SK-N-SH (cell line): ENCODE measurements at regions not wholly inside any gene's neighbourhood (a gene's known extent, or its start where the extent isn't known, plus 50 kb on each side); places are given as distances from the start of the nearest gene placed in this dataset.

Experiments
- CTCF ChIA-PET: fragments of 300-600, 350-600 bp; formaldehyde crosslinking; extraction: SDS; loops from one replicate; lab custom pipeline; 2021; lab: Yijun Ruan, JAX
- POLR2A ChIA-PET: fragments of 350-600 bp; sonication (Branson Sonifier 250); formaldehyde crosslinking; extraction: SDS; loops from one replicate; lab custom pipeline; 2020; ENCODE audit warnings: antibody characterized with exemption, inconsistent platforms; lab: Yijun Ruan, JAX
- DNase-seq: peaks from one replicate; pipeline ENCODE4 v3.0.0; 2012
- H2AFZ ChIP-seq: fragments of 200-600 bp; sonication (generic); 2 replicates; pipeline ENCODE4 v1.8.1; 2016; ENCODE audit warnings: antibody characterized with exemption, mild to moderate bottlenecking, low read depth
- H3F3A ChIP-seq: fragments of 200-600 bp; sonication (generic); replicated peaks from 2 replicates; pipeline ENCODE3; 2016; ENCODE audit warnings: antibody characterized with exemption, mild to moderate bottlenecking; ENCODE audit not compliant: insufficient read depth
- H3K27ac ChIP-seq, 2 experiments: fragments of 200-500 bp in 1 of 2; fragments of 200-600 bp in 1 of 2; sonication (Bioruptor generic) in 1 of 2; sonication (generic), shearing (Covaris generic) in 1 of 2; 2 replicates each; pipeline versions ENCODE4 v1.5.1 to v1.6.1; 2014 to 2016; ENCODE audit warnings: low read depth in 2 of 2, inconsistent platforms in 1 of 2, low read length in 1 of 2, mild to moderate bottlenecking in 1 of 2, mixed read lengths in 1 of 2
- H3K27me3 ChIP-seq: fragments of 200-600 bp; sonication (generic), shearing (Covaris generic); 2 replicates; pipeline ENCODE4 v1.6.1; 2016; ENCODE audit warnings: mixed run types; ENCODE audit not compliant: insufficient read depth
- H3K36me3 ChIP-seq, 2 experiments: fragments of 200-500 bp in 1 of 2; fragments of 200-600 bp in 1 of 2; sonication (Bioruptor generic) in 1 of 2; sonication (generic) in 1 of 2; replicated peaks in 1 of 2; 2 replicates each; pipeline versions ENCODE3 to v1.5.1; 2014 to 2016; ENCODE audit warnings: low read length in 1 of 2, mild to moderate bottlenecking in 1 of 2; ENCODE audit not compliant: insufficient read depth in 2 of 2, control insufficient read depth in 1 of 2
- H3K4me1 ChIP-seq, 2 experiments: fragments of 200-500 bp in 1 of 2; fragments of 200-600 bp in 1 of 2; sonication (Bioruptor generic) in 1 of 2; sonication (generic), shearing (Covaris generic) in 1 of 2; 2 replicates each; pipeline versions ENCODE4 v1.5.1 to v1.6.1; 2014 to 2016; ENCODE audit warnings: low read depth in 1 of 2, low read length in 1 of 2, mixed run types in 1 of 2; ENCODE audit not compliant: insufficient read depth in 2 of 2, control insufficient read depth in 1 of 2
- H3K4me2 ChIP-seq: fragments of 200-600 bp; sonication (generic), shearing (Covaris generic); 2 replicates; pipeline ENCODE4 v1.6.1; 2017; ENCODE audit warnings: mixed run types
- H3K4me3 ChIP-seq, 2 experiments: fragments of 200-500 bp in 1 of 2; fragments of 200-600 bp in 1 of 2; sonication (Bioruptor generic) in 1 of 2; sonication (generic), shearing (Covaris generic) in 1 of 2; 2 replicates each; pipeline versions ENCODE4 v1.5.1 to v1.8.1; 2014 to 2016; ENCODE audit warnings: low read depth in 2 of 2, inconsistent platforms in 1 of 2, low read length in 1 of 2, mild to moderate bottlenecking in 1 of 2, mixed read lengths in 1 of 2, moderate library complexity in 1 of 2
- H3K79me2 ChIP-seq: fragments of 200-600 bp; sonication (generic); 2 replicates; pipeline ENCODE4 v1.8.1; 2017; ENCODE audit warnings: mild to moderate bottlenecking; ENCODE audit not compliant: insufficient read depth
- H3K9ac ChIP-seq: fragments of 200-600 bp; sonication (generic); 2 replicates; pipeline ENCODE4 v1.6.1; 2017; ENCODE audit warnings: mixed run types
- H3K9me2 ChIP-seq: fragments of 200-600 bp; sonication (generic); 2 replicates; pipeline ENCODE4 v1.6.1; 2017; ENCODE audit warnings: mixed run types
- H3K9me3 ChIP-seq: fragments of 200-600 bp; sonication (generic); 2 replicates; pipeline ENCODE4 v1.6.1; 2017; ENCODE audit warnings: mixed run types, mild to moderate bottlenecking, moderate library complexity
- H4K20me1 ChIP-seq: fragments of 200-600 bp; sonication (generic); 2 replicates; pipeline ENCODE4 v1.6.1; 2017; ENCODE audit warnings: mild to moderate bottlenecking, mixed run types; ENCODE audit not compliant: insufficient read depth
- CHD2 ChIP-seq: fragments of 150-350 bp; IDR thresholded peaks from 2 replicates; pipeline ENCODE4 v1.6.1; 2018; ENCODE audit warnings: low read length; ENCODE audit not compliant: partially characterized antibody
- ELF1 ChIP-seq: IDR thresholded peaks from 2 replicates; pipeline ENCODE4 v1.4.0; 2012
- EP300 ChIP-seq, 2 experiments: IDR thresholded peaks; 2 replicates each; pipeline versions ENCODE4 v1.4.0 to v1.6.1; 2012; ENCODE audit warnings: borderline replicate concordance in 1 of 2, low read depth in 1 of 2, low read length in 1 of 2
- FOSL2 ChIP-seq: IDR thresholded peaks from 2 replicates; pipeline ENCODE4 v1.4.0; 2012; ENCODE audit warnings: low read depth, mild to moderate bottlenecking, moderate library complexity, borderline replicate concordance
- GABPA ChIP-seq: IDR thresholded peaks from 2 replicates; pipeline ENCODE4 v1.4.0; 2012; ENCODE audit warnings: low read depth, mild to moderate bottlenecking
- GATA2 ChIP-seq: sonication (generic); formaldehyde crosslinking; IDR thresholded peaks from 2 replicates; pipeline ENCODE4 v1.5.0; 2020; ENCODE audit warnings: mild to moderate bottlenecking, missing genetic modification reagents
- MAX ChIP-seq: IDR thresholded peaks from 2 replicates; pipeline ENCODE4 v1.4.0; 2012; ENCODE audit warnings: low read depth
- MEF2A ChIP-seq: IDR thresholded peaks from 2 replicates; pipeline ENCODE4 v1.4.0; 2012; ENCODE audit warnings: low read depth, borderline replicate concordance
- MXI1 ChIP-seq: IDR thresholded peaks from 2 replicates; pipeline ENCODE4 v1.6.1; 2012; ENCODE audit warnings: mild to moderate bottlenecking, low read depth, low read length, improper control_type of control experiment
- NFIC ChIP-seq: IDR thresholded peaks from 2 replicates; pipeline ENCODE4 v1.4.0; 2012; ENCODE audit warnings: borderline replicate concordance
- PBX3 ChIP-seq: IDR thresholded peaks from 2 replicates; pipeline ENCODE4; 2012
- RAD21 ChIP-seq: IDR thresholded peaks from 2 replicates; pipeline ENCODE4 v1.6.1; 2012; ENCODE audit warnings: mild to moderate bottlenecking, low read length
- RCOR1 ChIP-seq: fragments of 150-350 bp; IDR thresholded peaks from 2 replicates; pipeline ENCODE4 v1.6.1; 2017; ENCODE audit warnings: antibody characterized with exemption, low read length
- RFX5 ChIP-seq: IDR thresholded peaks from 2 replicates; pipeline ENCODE4 v1.6.1; 2012; ENCODE audit warnings: mild to moderate bottlenecking, improper control_type of control experiment, low read length
- RXRA ChIP-seq: IDR thresholded peaks from 2 replicates; pipeline ENCODE4 v1.4.0; 2012; ENCODE audit warnings: low read depth, mild to moderate bottlenecking, borderline replicate concordance
- SIN3A ChIP-seq: IDR thresholded peaks from 2 replicates; pipeline ENCODE4 v1.6.1; 2012; ENCODE audit warnings: low read depth, mild to moderate bottlenecking, low read length, moderate library complexity, borderline replicate concordance
- SMC3 ChIP-seq: IDR thresholded peaks from 2 replicates; pipeline ENCODE4 v1.6.1; 2012; ENCODE audit warnings: low read depth, low read length, improper control_type of control experiment
- TCF12 ChIP-seq: IDR thresholded peaks from 2 replicates; pipeline ENCODE4 v1.4.0; 2012
- TEAD4 ChIP-seq: IDR thresholded peaks from 2 replicates; pipeline ENCODE4 v1.4.0; 2012; ENCODE audit warnings: mild to moderate bottlenecking, borderline replicate concordance; ENCODE audit not compliant: insufficient read depth
- YY1 ChIP-seq: IDR thresholded peaks from 2 replicates; pipeline ENCODE4 v1.4.0; 2012; ENCODE audit warnings: low read depth, mild to moderate bottlenecking
- whole genome bisulfite sequencing: methylation state at CpG from one replicate; pipeline ENCODE4 v1.1.6; 2017; ENCODE audit warnings: low lambda C conversion rate; 5-methylcytosine and 5-hydroxymethylcytosine counted together
- TF ChIP-seq, protein P1 (sequence below): fragments of 150-350 bp; IDR thresholded peaks from 2 replicates; pipeline ENCODE4 v1.6.1; 2017; ENCODE audit warnings: antibody characterized with exemption, low read length, low read depth, borderline replicate concordance
- TF ChIP-seq, protein P2 (sequence below): IDR thresholded peaks from 2 replicates; pipeline ENCODE4 v1.4.0; 2012; ENCODE audit warnings: low read depth, borderline replicate concordance
- TF ChIP-seq, protein P3 (sequence below): IDR thresholded peaks from 2 replicates; pipeline ENCODE4 v1.4.0; 2012; ENCODE audit warnings: low read depth, borderline replicate concordance

DNA sequence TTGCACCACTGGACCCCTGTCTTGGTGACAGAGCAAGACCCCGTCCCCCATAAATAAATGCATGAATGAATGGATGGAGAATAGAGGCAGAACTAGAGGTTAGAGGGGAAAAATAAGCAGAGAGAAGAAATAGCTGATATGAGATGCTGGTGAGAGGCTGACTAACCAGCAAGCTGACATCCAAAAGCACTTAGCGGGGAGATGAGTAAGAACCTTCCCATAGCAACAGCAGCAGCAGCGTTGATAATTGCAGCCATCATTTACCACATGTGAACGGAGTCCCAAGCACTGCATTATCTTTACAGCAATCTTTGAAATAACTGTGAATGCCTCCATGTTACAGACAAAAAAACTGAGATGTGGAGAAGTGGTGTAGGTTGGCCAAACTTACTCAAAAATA, 777.3 kb upstream of the EEF2KMT start (continued):
- TF ChIP-seq, protein P1, sequence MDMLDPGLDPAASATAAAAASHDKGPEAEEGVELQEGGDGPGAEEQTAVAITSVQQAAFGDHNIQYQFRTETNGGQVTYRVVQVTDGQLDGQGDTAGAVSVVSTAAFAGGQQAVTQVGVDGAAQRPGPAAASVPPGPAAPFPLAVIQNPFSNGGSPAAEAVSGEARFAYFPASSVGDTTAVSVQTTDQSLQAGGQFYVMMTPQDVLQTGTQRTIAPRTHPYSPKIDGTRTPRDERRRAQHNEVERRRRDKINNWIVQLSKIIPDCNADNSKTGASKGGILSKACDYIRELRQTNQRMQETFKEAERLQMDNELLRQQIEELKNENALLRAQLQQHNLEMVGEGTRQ, result no peak
- TF ChIP-seq MAX (no peak), PBX3 (no peak), GATA2 (CRISPR knock-in tag) (no peak), ELF1 (no peak), RAD21 (no peak)
- TF ChIP-seq, all 33 proteins: peak for 0

DNA sequence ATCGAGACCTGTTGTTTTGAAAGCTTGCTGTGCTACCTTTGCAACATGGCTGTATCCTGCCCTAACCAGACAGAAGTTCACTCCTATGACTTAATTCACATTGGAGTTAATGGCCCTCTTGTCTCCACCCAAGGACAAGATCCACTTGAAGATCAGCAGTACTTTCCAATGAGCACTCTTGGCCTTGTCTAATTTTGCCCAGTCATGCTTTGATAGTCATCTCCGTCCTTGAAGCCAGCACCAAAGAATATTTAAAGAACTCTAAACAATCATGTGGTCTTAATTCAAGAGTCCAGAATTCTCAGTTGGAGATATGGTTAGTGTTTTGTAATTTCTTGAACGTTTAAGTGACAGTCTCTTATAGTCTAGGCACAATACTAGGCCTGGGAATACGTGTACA, 775.6 kb upstream of the EEF2KMT start:
- no peaks in the 10 kb centered on the region for H3K36me3 ChIP-seq
- no peaks in the 10 kb centered on the region for H3K9me2 ChIP-seq
- H3K4me3 ChIP-seq, result no peak overlapping the region
- ChIA-PET CTCF (interaction anchor here (0.6 kb wide), 1 partner anchor 208 kb away, joined by 4 read pairs; no protein-coding TSS in a partner anchor), POLR2A (no interaction called here)
- H3K27me3 ChIP-seq, result no peaks in the 10 kb centered on the region
- no peak overlapping the region for H3K9ac ChIP-seq
- H3K79me2 ChIP-seq, result no peaks in the 10 kb centered on the region
- H3F3A ChIP-seq, result no peaks in the 10 kb centered on the region
- no peaks in the 10 kb centered on the region; the same call in 1 of the 2 replicates for H3K9me3 ChIP-seq
- no peaks in the 10 kb centered on the region for H4K20me1 ChIP-seq
- no peak for TF ChIP-seq RFX5
- no peak for TF ChIP-seq GABPA
- TF ChIP-seq TEAD4, result no peak
- TF ChIP-seq, protein P2, sequence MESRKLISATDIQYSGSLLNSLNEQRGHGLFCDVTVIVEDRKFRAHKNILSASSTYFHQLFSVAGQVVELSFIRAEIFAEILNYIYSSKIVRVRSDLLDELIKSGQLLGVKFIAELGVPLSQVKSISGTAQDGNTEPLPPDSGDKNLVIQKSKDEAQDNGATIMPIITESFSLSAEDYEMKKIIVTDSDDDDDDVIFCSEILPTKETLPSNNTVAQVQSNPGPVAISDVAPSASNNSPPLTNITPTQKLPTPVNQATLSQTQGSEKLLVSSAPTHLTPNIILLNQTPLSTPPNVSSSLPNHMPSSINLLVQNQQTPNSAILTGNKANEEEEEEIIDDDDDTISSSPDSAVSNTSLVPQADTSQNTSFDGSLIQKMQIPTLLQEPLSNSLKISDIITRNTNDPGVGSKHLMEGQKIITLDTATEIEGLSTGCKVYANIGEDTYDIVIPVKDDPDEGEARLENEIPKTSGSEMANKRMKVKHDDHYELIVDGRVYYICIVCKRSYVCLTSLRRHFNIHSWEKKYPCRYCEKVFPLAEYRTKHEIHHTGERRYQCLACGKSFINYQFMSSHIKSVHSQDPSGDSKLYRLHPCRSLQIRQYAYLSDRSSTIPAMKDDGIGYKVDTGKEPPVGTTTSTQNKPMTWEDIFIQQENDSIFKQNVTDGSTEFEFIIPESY, result no peak
- no peak for TF ChIP-seq CHD2
- no peak for TF ChIP-seq GATA2 (CRISPR knock-in tag)
- TF ChIP-seq PBX3, result no peak
- TF ChIP-seq MXI1, result no peak
- TF ChIP-seq YY1, result no peak
- no peak for TF ChIP-seq NFIC
- no peak for TF ChIP-seq MEF2A
- TF ChIP-seq TCF12, result no peak
- TF ChIP-seq RXRA, result no peak
- TF ChIP-seq FOSL2, result no peak
- no peak for TF ChIP-seq EP300 (IDR thresholded peaks at IDR 0.05; ENCODE audit: borderline replicate concordance in 1 of 2, low read depth in 1 of 2, low read length in 1 of 2)
- TF ChIP-seq SIN3A, result no peak
- no peak for TF ChIP-seq SMC3
- TF ChIP-seq, protein P3, sequence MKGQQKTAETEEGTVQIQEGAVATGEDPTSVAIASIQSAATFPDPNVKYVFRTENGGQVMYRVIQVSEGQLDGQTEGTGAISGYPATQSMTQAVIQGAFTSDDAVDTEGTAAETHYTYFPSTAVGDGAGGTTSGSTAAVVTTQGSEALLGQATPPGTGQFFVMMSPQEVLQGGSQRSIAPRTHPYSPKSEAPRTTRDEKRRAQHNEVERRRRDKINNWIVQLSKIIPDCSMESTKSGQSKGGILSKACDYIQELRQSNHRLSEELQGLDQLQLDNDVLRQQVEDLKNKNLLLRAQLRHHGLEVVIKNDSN, result no peak
- no peak for TF ChIP-seq RCOR1
- WGBS, result 16% methylated on average over 4 of the region's 4 CpGs
- no peak overlapping the region for H2AFZ ChIP-seq
- H3K27ac ChIP-seq, result no peak overlapping the region
- no peak for DNase-seq
- H3K4me1 ChIP-seq, result no peaks in the 10 kb centered on the region; a peak in 1 of 4 replicates
- no peak overlapping the region for H3K4me2 ChIP-seq
